ENCODE measurements at regions not wholly inside any gene's neighbourhood (a gene's known extent, or its start where the extent isn't known, plus 50 kb on each side); places are given as distances from the start of the nearest gene placed in this dataset.
"Not testable (repeated sequence)": the region's sequence is repeated elsewhere in the genome, so short reads cannot be mapped to it uniquely, and the experiment has no call there.

DNA sequence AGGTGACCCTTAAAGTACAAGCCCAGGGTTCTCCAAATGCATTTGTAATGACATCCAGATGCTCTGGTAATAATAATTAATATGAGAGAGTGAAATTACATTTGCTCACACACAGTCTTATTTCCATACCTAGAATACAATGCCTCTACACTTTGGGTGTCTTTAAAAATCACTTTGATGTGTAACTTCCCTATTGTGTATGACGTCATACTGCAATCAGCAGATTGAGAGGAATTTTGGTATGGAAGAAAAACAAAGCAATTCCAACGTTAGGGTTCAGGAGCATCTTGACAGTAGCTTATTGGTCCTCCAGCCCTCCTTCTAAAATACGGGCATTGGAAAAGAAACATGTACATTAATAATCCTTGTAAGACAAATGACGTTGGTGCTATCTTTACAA lies 670.6 kb upstream of the ZNF385D start:
- POLR2A ChIA-PET: no interaction called here
- no peak overlapping the region for H3K4me3 ChIP-seq (ENCODE audit: low read depth, low read length)
- TF ChIP-seq, protein P1, sequence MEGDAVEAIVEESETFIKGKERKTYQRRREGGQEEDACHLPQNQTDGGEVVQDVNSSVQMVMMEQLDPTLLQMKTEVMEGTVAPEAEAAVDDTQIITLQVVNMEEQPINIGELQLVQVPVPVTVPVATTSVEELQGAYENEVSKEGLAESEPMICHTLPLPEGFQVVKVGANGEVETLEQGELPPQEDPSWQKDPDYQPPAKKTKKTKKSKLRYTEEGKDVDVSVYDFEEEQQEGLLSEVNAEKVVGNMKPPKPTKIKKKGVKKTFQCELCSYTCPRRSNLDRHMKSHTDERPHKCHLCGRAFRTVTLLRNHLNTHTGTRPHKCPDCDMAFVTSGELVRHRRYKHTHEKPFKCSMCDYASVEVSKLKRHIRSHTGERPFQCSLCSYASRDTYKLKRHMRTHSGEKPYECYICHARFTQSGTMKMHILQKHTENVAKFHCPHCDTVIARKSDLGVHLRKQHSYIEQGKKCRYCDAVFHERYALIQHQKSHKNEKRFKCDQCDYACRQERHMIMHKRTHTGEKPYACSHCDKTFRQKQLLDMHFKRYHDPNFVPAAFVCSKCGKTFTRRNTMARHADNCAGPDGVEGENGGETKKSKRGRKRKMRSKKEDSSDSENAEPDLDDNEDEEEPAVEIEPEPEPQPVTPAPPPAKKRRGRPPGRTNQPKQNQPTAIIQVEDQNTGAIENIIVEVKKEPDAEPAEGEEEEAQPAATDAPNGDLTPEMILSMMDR (IDR thresholded peaks at IDR 0.05; ENCODE audit: insufficient read depth, low read depth, low read length): no peak
- no peak for DNase-seq (ENCODE audit: low read depth)
- CTCF ChIA-PET: no interaction called here
- no peaks in the 10 kb centered on the region for H3K27me3 ChIP-seq (ENCODE audit: control insufficient read depth, insufficient read depth, low read length)
- H3K36me3 ChIP-seq (ENCODE audit: control insufficient read depth, insufficient read depth, low read length): no peaks in the 10 kb centered on the region

DNA sequence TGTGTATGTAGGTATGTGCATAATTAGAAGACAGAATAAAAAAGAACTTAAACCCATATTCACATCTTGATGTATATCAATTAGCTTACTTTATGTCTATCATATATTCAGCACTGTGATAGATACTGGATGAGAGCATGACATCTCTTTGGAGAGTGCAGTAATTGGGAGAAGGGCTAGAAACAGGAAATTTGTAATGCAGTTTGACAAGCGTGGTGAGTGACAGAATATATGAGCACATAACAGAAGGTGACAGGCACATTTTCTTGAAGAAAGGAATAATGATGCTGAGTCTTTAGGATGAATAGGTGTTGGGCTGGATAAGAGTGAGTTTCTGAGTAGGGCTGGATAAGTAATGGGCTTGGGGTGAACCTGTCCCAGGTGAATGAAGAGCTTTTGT lies 680.3 kb upstream of the ZNF385D start:
- DNase-seq (ENCODE audit: low read depth): no peak
- Histone ChIP-seq H3K36me3 (ENCODE audit: control insufficient read depth, insufficient read depth, low read length) (no peaks in the 10 kb centered on the region), H3K27me3 (ENCODE audit: control insufficient read depth, insufficient read depth, low read length) (no peaks in the 10 kb centered on the region), H3K4me3 (ENCODE audit: low read depth, low read length) (no peak overlapping the region)
- ChIA-PET CTCF (no interaction called here), POLR2A (no interaction called here)
- TF ChIP-seq, protein P1 (IDR thresholded peaks at IDR 0.05; ENCODE audit: insufficient read depth, low read depth, low read length): no peak

DNA sequence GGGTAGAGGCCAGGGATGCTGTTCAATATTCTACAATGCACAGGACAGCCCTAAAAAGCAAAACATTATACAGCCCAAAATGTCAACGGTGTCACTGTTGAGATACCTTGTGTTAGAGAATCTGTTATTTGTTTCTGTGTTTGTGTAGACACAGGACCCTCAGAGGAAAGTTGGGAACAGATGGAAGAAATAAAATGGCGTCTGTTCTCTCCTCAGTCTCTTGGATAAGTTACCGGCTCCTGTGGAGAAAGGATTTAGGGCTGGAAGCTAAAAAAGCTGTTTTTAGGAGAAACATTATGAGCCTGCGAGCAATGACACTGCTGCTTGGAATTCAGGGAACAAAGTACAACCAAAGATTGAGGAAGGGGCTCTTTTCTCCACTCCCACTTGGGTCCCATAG lies 688.6 kb upstream of the ZNF385D start:
- Histone ChIP-seq H3K27me3 (ENCODE audit: control insufficient read depth, insufficient read depth, low read length) (no peaks in the 10 kb centered on the region), H3K4me3 (ENCODE audit: low read depth, low read length) (no peak overlapping the region), H3K36me3 (ENCODE audit: control insufficient read depth, insufficient read depth, low read length) (no peaks in the 10 kb centered on the region)
- CTCF ChIA-PET: no interaction called here
- POLR2A ChIA-PET: no interaction called here
- TF ChIP-seq, protein P1 (IDR thresholded peaks at IDR 0.05; ENCODE audit: insufficient read depth, low read depth, low read length): no peak
- DNase-seq (ENCODE audit: low read depth): no peak

DNA sequence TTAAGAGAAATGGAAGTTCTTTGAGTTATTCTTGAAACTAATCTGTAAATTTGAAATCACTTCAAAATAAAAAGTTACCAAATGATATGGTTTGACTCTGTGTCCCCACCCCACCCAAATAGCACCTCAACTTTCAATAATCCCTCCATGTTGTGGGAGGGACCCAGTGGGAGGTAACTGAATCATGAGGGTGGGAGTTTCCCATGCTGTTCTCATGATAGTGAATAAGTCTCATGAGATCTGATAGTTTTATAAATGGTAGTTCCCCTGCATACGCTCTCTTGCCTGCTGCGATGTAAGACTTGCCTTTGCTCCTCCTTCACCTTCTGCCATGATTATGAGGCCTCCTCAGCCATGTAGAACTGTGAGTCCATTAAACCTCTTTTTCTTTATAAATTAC lies 690.7 kb upstream of the ZNF385D start:
- H3K27me3 ChIP-seq (ENCODE audit: control insufficient read depth, insufficient read depth, low read length): no peaks in the 10 kb centered on the region
- DNase-seq (ENCODE audit: low read depth): no peak
- TF ChIP-seq, protein P1 (IDR thresholded peaks at IDR 0.05; ENCODE audit: insufficient read depth, low read depth, low read length): no peak
- no peaks in the 10 kb centered on the region for H3K36me3 ChIP-seq (ENCODE audit: control insufficient read depth, insufficient read depth, low read length)
- ChIA-PET CTCF (no interaction called here), POLR2A (no interaction called here)
- no peak overlapping the region for H3K4me3 ChIP-seq (ENCODE audit: low read depth, low read length)

DNA sequence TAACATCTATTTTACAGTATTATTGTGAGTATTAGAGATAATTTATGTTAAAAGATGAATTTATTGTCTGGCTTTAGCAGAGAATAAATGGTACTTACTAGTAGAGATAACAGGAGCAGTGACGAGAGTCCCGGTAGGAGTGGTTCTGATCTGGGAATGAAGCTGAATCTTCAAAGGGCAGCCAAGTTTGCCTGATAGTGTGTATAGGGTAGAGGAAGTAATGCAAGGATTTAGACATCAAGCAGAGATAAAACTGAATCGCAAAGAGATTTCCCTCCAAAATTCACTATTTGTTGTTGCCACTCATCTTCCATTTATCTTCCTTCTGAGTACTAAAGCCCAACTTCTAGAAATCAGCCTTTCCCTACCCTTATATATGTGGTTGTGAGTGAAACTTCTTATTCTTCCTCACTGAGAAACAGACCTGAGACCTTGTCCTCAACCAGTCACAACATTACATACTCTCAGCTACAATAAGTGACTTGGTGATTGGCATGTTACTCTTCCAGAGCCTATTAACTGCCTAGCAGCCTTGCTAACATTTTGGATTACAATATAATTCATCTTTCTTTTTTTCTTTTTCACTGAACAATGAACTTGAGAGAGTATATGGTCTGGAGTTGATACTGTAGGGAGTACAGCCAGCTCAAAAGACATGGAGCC lies 692.7 kb upstream of the ZNF385D start:
- H3K27me3 ChIP-seq (ENCODE audit: control insufficient read depth, insufficient read depth, low read length): no peaks in the 10 kb centered on the region
- POLR2A ChIA-PET: no interaction called here
- H3K4me3 ChIP-seq (ENCODE audit: low read depth, low read length): no peak overlapping the region
- DNase-seq (ENCODE audit: low read depth): no peak
- TF ChIP-seq, protein P1 (IDR thresholded peaks at IDR 0.05; ENCODE audit: insufficient read depth, low read depth, low read length): no peak
- no peaks in the 10 kb centered on the region for H3K36me3 ChIP-seq (ENCODE audit: control insufficient read depth, insufficient read depth, low read length)
- CTCF ChIA-PET: no interaction called here

DNA sequence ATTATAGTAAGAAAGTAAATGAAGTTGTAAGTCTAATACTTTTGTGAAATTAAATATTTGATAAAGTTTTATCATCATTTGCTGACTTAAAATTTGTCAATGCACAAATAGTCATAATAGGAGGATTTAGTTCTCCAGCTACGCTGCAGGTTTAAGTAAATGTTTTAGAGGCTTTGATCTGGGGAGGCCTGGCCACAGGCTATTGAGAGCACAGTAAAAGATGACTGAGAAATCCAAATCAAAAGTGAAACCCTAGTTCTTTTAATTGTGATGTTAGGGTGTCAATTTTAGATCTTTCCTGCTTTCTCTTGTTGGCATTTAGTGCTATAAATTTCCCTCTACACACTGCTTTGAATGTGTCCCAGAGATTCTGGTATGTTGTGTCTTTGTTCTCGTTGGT lies 694.3 kb upstream of the ZNF385D start:
- DNase-seq (ENCODE audit: low read depth); H3K27me3 ChIP-seq (ENCODE audit: control insufficient read depth, insufficient read depth, low read length); POLR2A ChIA-PET; CTCF ChIA-PET; H3K36me3 ChIP-seq (ENCODE audit: control insufficient read depth, insufficient read depth, low read length); H3K4me3 ChIP-seq (ENCODE audit: low read depth, low read length): not testable (repeated sequence)

All from BJ (cell line).